HepG2 (cell line): ENCODE measurements at regions not wholly inside any gene's neighbourhood (a gene's known extent, or its start where the extent isn't known, plus 50 kb on each side); places are given as distances from the start of the nearest gene placed in this dataset.

Experiments
- ATAC-seq: fragments of 200-7000 bp; cut with Tn5 transposase; 3 replicates; pipeline ENCODE4 v1.9.1; 2020; ENCODE audit warnings: mild to moderate bottlenecking, moderate library complexity
- BruUV-seq: library from RNA; stranded (reverse); fragments of 400-500 nt; replicated peaks from 2 replicates; lab custom pipeline; 2021; lab: Mats Ljungman, UMichigan
- CTCF ChIA-PET: fragments of 300-600 bp; formaldehyde crosslinking; extraction: SDS; loops from one replicate; lab custom pipeline; 2021; ENCODE audit warnings: low total read pairs, inconsistent platforms, low intra/inter-chr PET ratio; lab: Yijun Ruan, JAX
- POLR2A ChIA-PET: fragments of 350-600 bp; sonication (Branson Sonifier 250); formaldehyde crosslinking; loops from one replicate; lab custom pipeline; 2020; ENCODE audit warnings: antibody characterized with exemption, inconsistent platforms; lab: Yijun Ruan, JAX
- DNase-seq: peaks from one replicate; pipeline ENCODE4 v3.0.0-alpha.2; 2015; ENCODE audit warnings: low spot score
- FAIRE-seq: peaks from 3 replicates; lab custom pipeline; 2011; peaks lifted over from hg19 to GRCh38; lab: Jason Lieb, UNC
- H2AFZ ChIP-seq: one replicate; pipeline ENCODE4 v1.6.1; 2011; ENCODE audit warnings: low read length, inconsistent platforms
- H3K27ac ChIP-seq: fragments of 300-600 bp; 3 replicates; pipeline ENCODE4 v1.8.0; 2011; ENCODE audit warnings: mixed run types, mild to moderate bottlenecking, mixed read lengths, low read length, inconsistent platforms; ENCODE audit not compliant: insufficient read depth; ENCODE audit errors: extremely low read length
- H3K27me3 ChIP-seq, 2 experiments: fragments of 200-600 bp in 1 of 2; 2 replicates in 1 of 2; 3 replicates in 1 of 2; pipeline versions ENCODE4 v1.6.0 to v1.8.0; 2011; ENCODE audit warnings: low read length in 2 of 2, mild to moderate bottlenecking in 2 of 2, moderate library complexity in 2 of 2, inconsistent platforms in 1 of 2; ENCODE audit not compliant: insufficient read depth in 2 of 2, control insufficient read depth in 1 of 2
- H3K36me3 ChIP-seq, 2 experiments: fragments of 200-600 bp in 1 of 2; replicated peaks in 1 of 2; 2 replicates in 1 of 2; 3 replicates in 1 of 2; pipeline versions ENCODE4 v1.5.1 to v1.8.0; 2011; ENCODE audit warnings: low read length in 2 of 2, inconsistent platforms in 1 of 2; ENCODE audit not compliant: insufficient read depth in 2 of 2, control insufficient read depth in 1 of 2
- H3K4me1 ChIP-seq: 2 replicates; pipeline ENCODE4 v1.5.1; 2012; ENCODE audit warnings: low read length, inconsistent platforms; ENCODE audit not compliant: insufficient read depth
- H3K4me2 ChIP-seq: 2 replicates; pipeline ENCODE4 v1.6.0; 2011; ENCODE audit warnings: low read depth, low read length, inconsistent platforms
- H3K4me3 ChIP-seq, 3 experiments: fragments of 200-600 bp in 1 of 3; sonication (generic), shearing (Covaris generic) in 1 of 3; replicated peaks in 1 of 3; 2 replicates each; pipeline ENCODE4 v1.5.1; 2011 to 2016; ENCODE audit warnings: low read length in 3 of 3, inconsistent platforms in 2 of 3, low read depth in 2 of 3, mild to moderate bottlenecking in 2 of 3, control low read depth in 1 of 3, mixed read lengths in 1 of 3; ENCODE audit not compliant: insufficient read depth in 1 of 3
- H3K79me2 ChIP-seq: one replicate; pipeline ENCODE4 v1.6.1; 2011; ENCODE audit warnings: low read length, inconsistent platforms; ENCODE audit not compliant: insufficient read depth
- H3K9ac ChIP-seq: 2 replicates; pipeline ENCODE4 v1.6.0; 2011; ENCODE audit warnings: mild to moderate bottlenecking, low read depth, low read length, inconsistent platforms; ENCODE audit not compliant: insufficient read depth
- H3K9me3 ChIP-seq: 2 replicates; pipeline ENCODE4 v1.5.1; 2012; ENCODE audit warnings: mild to moderate bottlenecking, low read length
- H4K20me1 ChIP-seq: 2 replicates; pipeline ENCODE4 v1.6.0; 2011; ENCODE audit warnings: inconsistent platforms, mild to moderate bottlenecking, low read length, moderate library complexity; ENCODE audit not compliant: insufficient read depth
- ARNT2 ChIP-seq: sonication (generic); formaldehyde crosslinking; IDR thresholded peaks from 2 replicates; pipeline ENCODE4 v1.8.0; 2022; ENCODE audit warnings: mild to moderate bottlenecking, low read depth, missing genetic modification reagents, moderate library complexity
- ATF7 ChIP-seq, 2 experiments: fragments of 450-650 bp in 1 of 2; sonication (generic) in 1 of 2; formaldehyde crosslinking in 1 of 2; IDR thresholded peaks; 2 replicates each; pipeline versions ENCODE4 v1.4.0 to v1.6.1; 2016 to 2020; ENCODE audit warnings: antibody characterized with exemption in 1 of 2, mild to moderate bottlenecking in 1 of 2, missing genetic modification reagents in 1 of 2
- CBX2 ChIP-seq, 2 experiments: fragments of 200-600 bp in 1 of 2; sonication (generic); formaldehyde crosslinking in 1 of 2; IDR thresholded peaks; 2 replicates each; pipeline versions ENCODE4 v1.7.0 to v1.8.1; 2018 to 2022; ENCODE audit warnings: low read depth in 2 of 2, low read length in 1 of 2, mild to moderate bottlenecking in 1 of 2, missing genetic modification reagents in 1 of 2
- RNF2 ChIP-seq: fragments of 450-650 bp; conservative IDR thresholded peaks from 2 replicates; pipeline ENCODE4 v1.6.1; 2016; ENCODE audit warnings: low read depth
- SAP130 ChIP-seq: IDR thresholded peaks from 2 replicates; pipeline ENCODE4 v1.6.1; 2016; ENCODE audit warnings: low read depth
- SMAD1 ChIP-seq: sonication (generic); formaldehyde crosslinking; IDR thresholded peaks from 2 replicates; pipeline ENCODE4 v1.4.0; 2020; ENCODE audit warnings: missing genetic modification reagents, low read depth, mild to moderate bottlenecking, borderline replicate concordance
- TRAFD1 ChIP-seq: sonication (generic); formaldehyde crosslinking; IDR thresholded peaks from 2 replicates; pipeline ENCODE4 v1.5.1; 2020; ENCODE audit warnings: missing genetic modification reagents, mild to moderate bottlenecking, borderline replicate concordance
- UBTF ChIP-seq: sonication (generic); formaldehyde crosslinking; IDR thresholded peaks from 2 replicates; pipeline ENCODE4 v1.4.0; 2020; ENCODE audit warnings: mild to moderate bottlenecking, missing genetic modification reagents
- ZBTB7A ChIP-seq: sonication (generic); formaldehyde crosslinking; IDR thresholded peaks from 2 replicates; pipeline ENCODE4 v1.8.0; 2022; ENCODE audit warnings: mild to moderate bottlenecking, missing genetic modification reagents
- WGBS: methylation state at CpG from one replicate; pipeline ENCODE4 v1.1.6; 2017; ENCODE audit warnings: low lambda C conversion rate; 5-methylcytosine and 5-hydroxymethylcytosine counted together
- in situ Hi-C: cut with HindIII; loops from 2 replicates; pipeline ENCODE4 v1.10.0; 2017; ENCODE audit warnings: low pct_unique_long_range_greater_than_20kb; ENCODE audit not compliant: extremely low pct_ligation_motif_present
- intact Hi-C: fragments of 100-400 bp; cut with micrococcal nuclease; formaldehyde crosslinking; loops from one replicate; pipeline ENCODE4 v1.10.0; 2022; ENCODE audit not compliant: unreplicated experiment

DNA sequence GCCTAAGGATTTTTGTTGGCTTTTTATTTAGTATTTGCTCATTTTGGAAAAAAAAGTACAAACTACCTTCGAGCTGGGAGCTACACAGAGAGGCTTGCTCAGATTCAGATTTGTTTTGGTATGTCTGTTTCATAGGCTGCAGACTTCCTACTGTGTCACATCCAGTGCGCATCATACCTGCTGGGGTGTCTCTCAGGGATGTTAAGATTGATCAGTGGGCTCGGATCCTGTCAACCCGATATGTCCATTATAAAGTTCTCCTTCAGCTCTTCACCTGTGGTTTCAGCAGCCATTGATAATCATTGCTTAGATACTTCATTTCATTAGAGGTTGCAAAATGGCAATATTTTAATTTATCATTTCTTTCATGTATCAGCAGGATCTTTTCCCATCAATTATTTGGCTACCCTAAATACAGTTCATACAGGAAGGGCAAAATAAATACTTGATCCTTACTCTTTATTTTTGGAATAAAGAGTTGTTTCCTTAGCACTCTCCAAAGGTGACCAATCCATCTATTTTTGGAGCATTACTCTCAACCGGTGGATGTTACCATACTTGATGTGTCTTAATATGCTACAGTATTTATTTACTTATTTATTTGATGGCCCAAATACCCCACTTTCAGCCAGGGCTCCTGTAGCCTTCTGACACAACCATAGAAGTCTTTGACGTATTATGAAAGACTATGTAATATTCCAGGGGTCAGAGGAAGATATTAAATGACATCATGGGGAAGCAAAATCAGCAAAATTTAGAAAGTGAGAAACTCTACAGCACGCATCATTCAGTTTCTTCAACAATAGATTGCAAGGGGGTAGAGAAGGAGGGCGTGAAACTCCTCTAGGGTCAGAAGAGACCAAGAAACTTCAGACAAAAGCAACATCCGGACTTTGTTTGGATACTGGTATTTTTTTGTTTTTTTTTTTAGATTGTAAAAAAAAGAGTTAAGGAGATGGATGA lies 55.3 kb upstream of the HNRNPU start:
- 39% methylated on average over 9 of the region's 9 CpGs for WGBS
- in situ Hi-C loops: no loop called here
- no peak overlapping the region for H3K27ac ChIP-seq

DNA sequence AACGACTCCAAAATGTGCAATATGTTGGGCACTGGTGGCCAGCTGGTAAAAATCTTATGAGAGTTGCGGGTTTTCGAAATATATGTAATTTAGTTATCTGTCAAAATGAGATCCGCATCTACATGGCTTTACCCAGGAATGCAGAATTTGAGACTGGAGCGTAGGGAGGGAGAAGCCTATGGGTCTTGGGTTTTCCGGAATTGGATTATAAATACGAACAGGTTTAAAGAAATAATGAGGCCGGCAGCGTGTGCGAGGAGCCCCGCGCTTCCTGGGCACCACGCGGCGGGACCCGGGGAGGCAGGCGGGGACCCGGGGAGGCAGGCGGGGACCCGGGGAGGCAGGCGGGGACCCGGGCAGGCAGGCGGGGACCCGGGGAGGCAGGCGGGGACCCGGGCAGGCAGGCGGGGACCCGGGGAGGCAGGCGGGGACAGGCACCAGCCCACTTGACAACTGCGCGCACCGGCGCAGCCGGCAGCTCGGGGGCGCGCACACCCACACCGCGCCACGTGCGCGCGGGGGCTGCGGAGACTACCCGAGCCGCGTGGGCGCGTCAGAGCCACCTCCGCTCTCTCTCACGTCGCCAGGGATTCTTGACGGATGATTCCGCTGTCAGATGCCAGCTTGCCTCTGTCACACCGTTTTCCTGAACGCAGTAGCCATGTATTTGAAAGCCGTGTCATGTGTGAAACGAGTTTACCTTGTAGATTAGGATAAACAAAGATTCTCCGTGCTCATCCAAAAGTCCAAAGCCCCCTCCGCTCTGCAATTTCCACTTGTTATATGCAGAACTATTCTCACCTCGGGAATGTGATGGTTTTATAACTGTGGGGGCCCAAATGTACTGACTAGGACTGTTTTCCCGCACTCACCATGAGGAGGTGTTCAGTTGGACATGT lies 54.3 kb upstream of the HNRNPU start:
- ATAC-seq: peak; percentile 71
- in situ Hi-C loops (no loop called here), intact Hi-C loops (loop anchor here (5.0 kb wide), 1 partner anchor 51 kb away; no protein-coding TSS in a partner anchor)
- H3K4me2 ChIP-seq: peak overlapping the region; percentile 91
- H3K27ac ChIP-seq: no peak overlapping the region
- no peaks in the 10 kb centered on the region for H3K79me2 ChIP-seq
- H3K4me1 ChIP-seq: peaks cover 8% of the 10 kb centered on the region
- ChIA-PET POLR2A (no interaction called here), CTCF (no interaction called here)
- H3K9ac ChIP-seq: 0 out of 2 replicates have a peak overlapping the region, but pooled peaks have one; percentile 17
- H3K4me3 ChIP-seq: peak overlapping the region; percentile 26 to 75 (median 30); a peak in 5 of 6 replicates
- BruUV-seq: no TSS peak
- no peaks in the 10 kb centered on the region for H4K20me1 ChIP-seq
- 19% methylated on average over 16 of the region's 62 CpGs for WGBS
- no peaks in the 10 kb centered on the region for H3K36me3 ChIP-seq
- no peaks in the 10 kb centered on the region for H3K9me3 ChIP-seq
- FAIRE-seq: no peak
- H3K27me3 ChIP-seq: peaks cover 0 to 33% of the 10 kb centered on the region in 2 experiments; a peak in 3 of 5 replicates
- H2AFZ ChIP-seq: no peak overlapping the region
- no peak for DNase-seq
- TF ChIP-seq CBX2 (IDR thresholded peaks at IDR 0.05; ENCODE audit: low read depth, low read length): no peak
- TF ChIP-seq CBX2 (CRISPR knock-in tag; IDR thresholded peaks at IDR 0.05; ENCODE audit: low read depth): peak; percentile 68; the same call in 1 of the 2 replicates
- peak; percentile 17; the same call in 1 of the 2 replicates for TF ChIP-seq SAP130
- TF ChIP-seq SMAD1 (CRISPR knock-in tag): no peak
- peak; percentile 61; the same call in 1 of the 2 replicates for TF ChIP-seq ARNT2 (CRISPR knock-in tag)
- no peak for TF ChIP-seq TRAFD1
- TF ChIP-seq ZBTB7A (CRISPR knock-in tag): no peak
- peak; percentile 28; the same call in 1 of the 2 replicates for TF ChIP-seq UBTF (CRISPR knock-in tag)

More for the DNA sequence above, 55.3 kb upstream of the HNRNPU start:
- Histone ChIP-seq H3K4me3 (no peak overlapping the region), H3K27me3 (peaks cover 0 to 36% of the 10 kb centered on the region in 2 experiments; a peak in 3 of 5 replicates), H3K36me3 (no peaks in the 10 kb centered on the region), H4K20me1 (no peaks in the 10 kb centered on the region), H3K9ac (no peak overlapping the region), H3K9me3 (no peaks in the 10 kb centered on the region), H3K4me1 (peaks cover 8% of the 10 kb centered on the region), H3K4me2 (peak overlapping the region; percentile 91), H2AFZ (no peak overlapping the region), H3K79me2 (no peaks in the 10 kb centered on the region)
- TF ChIP-seq CBX2 (IDR thresholded peaks at IDR 0.05; ENCODE audit: low read depth, low read length) (peak; percentile 83), CBX2 (CRISPR knock-in tag; IDR thresholded peaks at IDR 0.05; ENCODE audit: low read depth) (no peak), RNF2 (no peak; the same call in 1 of the 2 replicates), ATF7 (IDR thresholded peaks at IDR 0.05) (0 out of 2 replicates have a peak, but pooled peaks have one; percentile 12), ATF7 (CRISPR knock-in tag; IDR thresholded peaks at IDR 0.05) (no peak)
- BruUV-seq: no TSS peak
- FAIRE-seq (no peak), DNase-seq (no peak), ATAC-seq (peak; percentile 48)
- ChIA-PET CTCF (no interaction called here), POLR2A (no interaction called here)
- intact Hi-C loops: loop anchor here (5.0 kb wide), 1 partner anchor 52 kb away; no protein-coding TSS in a partner anchor
